ENCODE measurements at regions not wholly inside any gene's neighbourhood (a gene's known extent, or its start where the extent isn't known, plus 50 kb on each side); places are given as distances from the start of the nearest gene placed in this dataset.

DNA sequence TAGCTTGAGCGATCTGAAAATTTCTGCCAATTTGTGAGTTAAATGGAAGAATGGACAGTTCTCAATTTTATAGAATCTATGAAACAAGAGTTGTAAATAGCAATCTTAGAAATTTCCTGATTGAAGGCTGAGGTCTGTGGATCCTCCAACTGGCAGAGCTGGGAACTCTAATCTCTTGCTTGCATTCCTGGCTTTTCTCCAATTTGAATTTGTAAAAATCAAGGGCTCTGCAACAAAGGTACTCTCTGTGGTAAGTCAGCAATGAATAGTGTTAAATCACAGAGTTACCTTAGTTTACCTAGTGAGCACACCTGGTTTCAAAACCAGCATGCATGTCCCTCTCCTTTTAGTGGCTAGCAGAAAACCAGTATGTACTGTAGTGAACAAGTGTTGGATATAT, 1070.5 kb downstream of the TDRD15 start:
- DNase-seq (ENCODE audit: low read depth): no peak

DNA sequence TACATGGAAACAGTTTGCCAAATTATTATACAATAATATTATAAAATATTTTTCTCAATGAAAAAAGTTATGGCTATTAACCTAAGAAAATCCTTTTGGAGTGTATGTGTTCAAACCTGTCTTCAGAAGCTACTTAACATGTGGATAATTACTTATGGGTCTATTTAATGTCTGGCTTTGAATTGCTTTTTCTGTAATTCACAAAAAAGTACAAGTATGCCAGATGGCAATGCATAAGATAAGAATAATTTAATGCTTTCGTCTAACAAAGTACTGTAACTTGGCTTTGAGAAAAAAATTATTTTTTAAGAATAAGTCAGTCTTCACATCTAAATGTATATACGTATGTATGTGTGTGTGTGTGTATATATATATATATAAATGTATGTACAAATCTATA, 1073.0 kb downstream of the TDRD15 start:
- DNase-seq (ENCODE audit: low read depth): no peak

DNA sequence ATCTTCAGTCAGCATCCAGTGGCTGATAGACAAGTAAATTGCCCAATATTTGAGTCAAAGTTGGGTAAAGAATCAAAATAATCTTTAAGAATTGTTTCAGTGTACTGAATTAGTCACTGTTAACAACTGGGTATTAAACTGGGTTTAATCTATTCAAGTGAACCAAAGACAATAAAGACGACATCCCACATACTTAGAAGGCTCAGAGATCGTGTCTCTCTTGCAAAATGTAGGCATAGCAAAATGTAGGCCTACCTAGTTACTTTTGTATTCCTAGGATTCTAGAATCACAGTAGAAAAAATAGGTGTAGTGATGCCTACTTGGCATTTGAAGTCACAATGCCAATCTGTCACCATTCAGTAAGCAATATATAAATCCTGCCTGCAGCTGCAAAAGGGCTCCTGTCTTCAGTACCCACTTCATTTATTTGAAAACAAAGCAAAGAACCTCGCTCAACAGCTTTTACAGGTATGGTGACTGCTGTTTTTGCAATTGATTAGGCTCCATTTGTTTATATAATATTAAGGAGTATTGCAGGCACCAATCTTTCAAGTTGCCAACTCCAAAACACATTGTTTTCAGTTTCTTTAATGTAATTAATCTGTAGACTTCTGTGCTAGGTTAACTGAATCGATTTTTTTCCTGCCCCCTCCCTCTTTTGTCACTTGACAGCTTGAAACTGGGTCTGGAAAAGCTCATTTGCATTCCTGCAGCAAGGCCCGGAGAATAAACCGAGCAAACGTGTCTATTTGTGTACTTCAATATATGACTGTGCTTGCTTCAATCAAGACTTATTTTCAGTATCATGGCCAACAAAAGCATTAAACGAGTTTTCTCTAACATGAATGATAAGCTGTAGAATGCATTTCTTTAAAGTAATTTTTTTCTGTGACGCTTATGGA, 1074.9 kb downstream of the TDRD15 start:
- DNase-seq (ENCODE audit: low read depth): no peak

GRCh38 chr2:22199994-22200393, 1076.2 kb downstream of the TDRD15 start:
- DNase-seq (ENCODE audit: low read depth): no peak

DNA sequence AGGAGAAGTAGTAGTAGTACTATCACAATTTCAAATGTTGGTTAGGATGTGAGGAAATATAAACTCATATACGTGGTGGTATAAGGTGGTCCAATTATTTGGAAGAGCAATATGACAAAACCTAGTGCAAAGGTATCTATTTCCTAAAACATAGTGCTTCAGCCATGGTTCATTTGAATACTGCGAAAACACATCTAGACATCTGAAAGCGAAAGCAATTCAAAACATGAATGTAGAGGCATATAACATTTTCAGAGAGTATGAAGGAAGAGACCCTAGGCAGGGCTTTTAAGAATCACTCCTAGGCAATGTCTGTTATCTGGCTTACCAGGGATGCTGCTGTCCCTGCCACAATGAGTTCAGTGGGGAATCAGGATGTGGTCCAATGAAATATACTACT, 1085.8 kb downstream of the TDRD15 start:
- DNase-seq (ENCODE audit: low read depth): no peak

DNA sequence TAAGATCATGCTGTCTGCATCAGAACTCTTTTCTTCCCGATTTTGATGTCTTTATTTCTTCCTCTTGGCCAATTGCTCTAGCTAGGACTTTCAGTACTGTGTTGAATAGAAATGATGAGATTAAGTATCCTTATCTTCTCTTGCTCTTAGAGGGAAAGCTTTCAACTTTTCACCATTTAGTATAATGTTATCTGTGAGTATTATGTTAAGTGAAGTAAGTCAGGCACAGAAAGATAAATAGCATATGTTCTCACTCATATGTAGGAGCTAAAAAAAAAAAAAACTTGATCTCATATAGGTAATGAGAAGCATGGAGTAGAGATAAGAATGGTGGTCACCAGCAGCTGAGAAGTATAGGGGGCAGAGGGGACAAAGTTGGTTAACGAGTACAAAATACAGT, 1089.5 kb downstream of the TDRD15 start:
- no peak for DNase-seq (ENCODE audit: low read depth)

- no peak for DNase-seq (ENCODE audit: low read depth)
Measured at GRCh38 chr2:22215517-22215916, 1091.7 kb downstream of the TDRD15 start.

GRCh38 chr2:22217881-22218280, 1094.1 kb downstream of the TDRD15 start:
- no peak for DNase-seq (ENCODE audit: low read depth)

DNA sequence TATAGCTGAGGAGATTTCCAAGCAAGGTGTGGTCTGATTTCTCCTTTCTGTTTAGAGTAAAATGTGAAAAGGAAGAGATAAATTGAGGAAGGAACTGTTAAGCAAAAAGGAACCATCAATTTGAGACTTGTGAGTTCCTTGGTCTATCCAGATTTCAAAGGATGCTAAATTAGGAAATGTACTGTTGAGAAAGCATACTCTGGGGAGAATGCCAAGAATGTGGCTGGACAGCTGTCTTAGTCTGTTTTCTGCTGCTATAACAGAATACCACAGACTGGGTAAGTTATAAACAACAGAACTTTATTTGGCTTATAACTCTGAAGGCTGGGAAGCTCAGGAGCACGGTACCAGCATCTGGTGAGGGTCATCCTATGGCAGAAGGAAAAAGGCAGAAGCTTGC, 1097.2 kb downstream of the TDRD15 start:
- peak; percentile 1 for DNase-seq (ENCODE audit: low read depth)

DNA sequence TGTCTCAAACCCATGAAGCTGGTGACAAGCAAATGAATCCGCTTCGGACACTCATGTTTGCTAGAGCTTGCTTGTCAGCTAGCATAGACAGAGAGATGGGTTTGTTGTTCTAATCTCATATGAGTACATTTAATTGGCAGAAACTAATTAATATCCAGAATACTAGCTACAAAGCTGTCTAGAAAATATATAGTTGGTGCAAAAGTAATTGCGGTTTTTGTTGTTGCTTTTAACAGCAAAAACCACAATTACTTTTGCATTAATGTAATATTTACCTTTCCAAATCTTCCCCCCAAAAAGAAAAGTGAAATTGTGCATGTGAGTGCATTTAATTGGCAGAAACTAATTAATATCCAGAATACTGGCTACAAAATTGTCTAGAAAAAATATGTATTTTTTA, 1115.2 kb downstream of the TDRD15 start:
- DNase-seq (ENCODE audit: low read depth): no peak

DNA sequence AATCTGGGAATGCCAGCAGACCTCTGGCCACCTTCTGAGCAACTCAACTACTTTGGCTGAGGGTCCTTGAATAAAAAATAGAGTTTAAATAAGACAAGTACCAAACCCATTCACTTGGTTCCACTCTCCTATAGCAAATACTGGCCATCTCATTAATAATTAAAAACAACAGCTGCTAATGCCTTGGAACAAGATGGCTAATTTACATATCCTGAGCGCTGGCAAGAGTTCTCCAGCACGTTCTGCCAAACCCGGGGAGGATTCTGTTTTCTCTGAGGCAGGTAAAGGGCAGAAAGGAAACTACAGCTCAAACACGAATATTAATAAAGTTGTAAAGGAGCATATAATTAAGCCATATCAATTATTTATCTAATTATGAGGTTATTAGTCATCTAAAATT, 1123.7 kb downstream of the TDRD15 start:
- DNase-seq (ENCODE audit: low read depth): no peak

DNA sequence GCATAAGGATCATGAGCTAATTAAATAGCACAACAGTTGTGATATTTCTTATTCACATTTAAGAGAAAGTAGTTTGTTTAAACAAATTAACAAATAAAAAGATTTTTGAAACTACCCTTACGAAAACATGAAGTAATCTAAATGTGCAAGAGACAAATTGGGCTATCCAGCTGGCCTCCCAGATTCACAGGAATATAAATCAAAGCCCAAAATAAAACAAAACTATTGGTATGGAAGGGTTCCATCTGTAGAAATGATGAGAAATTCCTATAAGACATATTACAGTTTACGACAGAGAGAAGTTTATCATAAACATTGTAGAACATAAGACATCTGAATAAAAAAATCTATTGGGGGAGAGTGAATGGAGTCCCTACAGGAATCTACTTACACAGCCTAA, 1125.1 kb downstream of the TDRD15 start:
- no peak for DNase-seq (ENCODE audit: low read depth)

- DNase-seq (ENCODE audit: low read depth): no peak
Measured at GRCh38 chr2:22253171-22253570, 1129.4 kb downstream of the TDRD15 start.

DNA sequence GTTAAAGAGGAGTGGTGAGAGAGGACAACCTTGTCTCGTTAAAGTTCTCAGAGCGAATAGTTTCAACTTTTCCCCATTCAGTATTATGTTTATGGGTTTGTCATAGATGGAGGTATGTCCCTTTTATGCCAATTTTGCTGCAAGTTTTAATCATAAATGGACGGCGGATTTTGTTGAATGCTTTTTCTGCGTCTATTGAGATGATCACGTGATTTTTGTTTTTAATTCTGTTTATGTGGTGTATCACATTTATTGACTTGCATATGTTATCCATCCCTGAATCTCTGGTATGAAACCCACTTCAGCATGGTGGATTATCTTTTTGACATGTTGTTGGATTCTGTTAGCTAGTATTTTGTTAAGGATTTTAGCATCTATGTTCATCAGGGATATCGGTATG, 1123.8 kb upstream of the KLHL29 start:
- DNase-seq (ENCODE audit: low read depth): no peak

DNA sequence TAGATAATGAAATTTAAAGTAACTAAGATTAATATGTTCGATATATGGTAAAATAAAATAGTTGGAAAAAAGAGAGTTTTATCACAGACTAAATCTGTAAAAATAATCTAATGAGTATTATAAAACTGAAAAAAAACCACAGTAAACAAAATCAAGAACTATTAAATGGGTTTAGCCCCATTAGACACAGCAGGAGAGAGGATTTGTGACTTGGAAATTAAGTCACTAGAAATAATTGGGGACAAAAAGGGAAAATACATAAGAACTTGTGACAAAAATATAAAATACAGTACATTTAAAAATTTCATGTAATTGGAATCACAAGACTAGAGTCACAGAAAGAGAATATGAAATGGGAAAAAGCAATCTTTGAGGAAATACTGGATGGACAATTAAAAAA, 1114.6 kb upstream of the KLHL29 start:
- DNase-seq (ENCODE audit: low read depth): no peak

DNA sequence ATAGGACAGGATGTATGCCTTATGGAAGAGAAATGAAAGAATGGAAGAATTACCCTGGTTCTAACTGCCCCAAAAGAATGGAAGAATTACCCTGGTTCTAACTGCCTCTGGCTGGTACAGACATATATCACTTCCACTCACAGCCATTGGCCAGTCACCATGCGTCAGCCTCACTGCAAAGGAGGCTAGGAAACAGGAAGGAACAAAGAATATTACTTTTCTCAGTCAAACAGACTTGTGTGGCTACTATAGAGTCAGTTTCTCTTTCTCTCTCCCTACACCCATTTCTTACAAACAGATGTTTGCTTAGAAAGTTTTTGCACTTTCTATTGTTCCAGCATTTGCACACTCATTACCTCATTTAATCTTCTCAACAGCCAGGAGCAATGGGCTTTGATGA, 1111.1 kb upstream of the KLHL29 start:
- no peak for DNase-seq (ENCODE audit: low read depth)

GRCh38 chr2:22274661-22275060, 1110.3 kb upstream of the KLHL29 start:
- DNase-seq (ENCODE audit: low read depth): no peak

- no peak for DNase-seq (ENCODE audit: low read depth)
Measured at GRCh38 chr2:22276696-22277095, 1108.3 kb upstream of the KLHL29 start.

DNA sequence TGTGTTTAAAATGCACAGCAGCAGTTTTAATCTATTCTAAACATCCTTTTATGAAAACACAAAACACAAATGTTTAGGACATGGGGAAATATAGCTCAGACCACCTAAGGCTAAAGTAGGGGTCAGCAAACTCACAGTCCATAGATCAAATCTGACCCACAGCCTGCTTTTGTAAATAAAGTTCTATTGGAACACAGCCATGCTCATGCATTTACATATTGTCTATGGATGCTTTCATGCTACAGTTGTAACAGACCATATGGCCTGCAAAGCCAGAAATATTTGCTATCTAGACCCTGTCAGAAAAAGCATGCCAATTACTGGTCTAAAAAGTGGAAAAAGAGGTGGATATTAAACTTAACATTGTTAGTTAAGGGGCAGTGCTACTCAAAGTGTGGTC, 1105.4 kb upstream of the KLHL29 start:
- no peak for DNase-seq (ENCODE audit: low read depth)

- DNase-seq (ENCODE audit: low read depth): no peak
Measured at GRCh38 chr2:22281033-22281432, 1103.9 kb upstream of the KLHL29 start.

- no peak for DNase-seq (ENCODE audit: low read depth)
Measured at GRCh38 chr2:22282220-22282619, 1102.8 kb upstream of the KLHL29 start.

- DNase-seq (ENCODE audit: low read depth): no peak
Measured at GRCh38 chr2:22282916-22283315, 1102.1 kb upstream of the KLHL29 start.

DNA sequence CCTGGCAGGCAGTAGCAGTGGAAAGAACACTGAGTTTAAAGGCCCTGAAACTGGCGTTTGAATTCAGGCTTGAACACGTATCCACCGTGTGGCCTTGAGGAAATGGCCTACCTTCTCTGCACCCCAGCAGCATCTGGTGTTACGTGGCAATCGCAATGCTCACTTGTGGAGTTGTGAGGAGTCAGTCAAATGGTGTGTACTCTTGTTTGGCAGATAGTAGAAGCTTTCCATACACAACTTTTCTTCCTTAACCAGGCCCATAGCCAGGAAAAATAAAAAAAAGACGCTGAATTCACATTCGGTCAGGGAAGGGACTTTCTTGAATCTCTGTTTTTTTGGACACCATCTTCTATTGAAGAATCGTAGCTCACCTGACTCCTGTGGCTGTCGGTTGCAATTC, 1101.5 kb upstream of the KLHL29 start:
- DNase-seq (ENCODE audit: low read depth): no peak
